GM19438 (cell line): ENCODE measurements at regions not wholly inside any gene's neighbourhood (a gene's known extent, or its start where the extent isn't known, plus 50 kb on each side); places are given as distances from the start of the nearest gene placed in this dataset.

Experiments used
- ATAC-seq: cut with Tn5 transposase; IDR thresholded peaks from one replicate; pipeline ENCODE4 v1.9.1; 2021; ENCODE audit warnings: low read depth; ENCODE audit not compliant: unreplicated experiment

DNA sequence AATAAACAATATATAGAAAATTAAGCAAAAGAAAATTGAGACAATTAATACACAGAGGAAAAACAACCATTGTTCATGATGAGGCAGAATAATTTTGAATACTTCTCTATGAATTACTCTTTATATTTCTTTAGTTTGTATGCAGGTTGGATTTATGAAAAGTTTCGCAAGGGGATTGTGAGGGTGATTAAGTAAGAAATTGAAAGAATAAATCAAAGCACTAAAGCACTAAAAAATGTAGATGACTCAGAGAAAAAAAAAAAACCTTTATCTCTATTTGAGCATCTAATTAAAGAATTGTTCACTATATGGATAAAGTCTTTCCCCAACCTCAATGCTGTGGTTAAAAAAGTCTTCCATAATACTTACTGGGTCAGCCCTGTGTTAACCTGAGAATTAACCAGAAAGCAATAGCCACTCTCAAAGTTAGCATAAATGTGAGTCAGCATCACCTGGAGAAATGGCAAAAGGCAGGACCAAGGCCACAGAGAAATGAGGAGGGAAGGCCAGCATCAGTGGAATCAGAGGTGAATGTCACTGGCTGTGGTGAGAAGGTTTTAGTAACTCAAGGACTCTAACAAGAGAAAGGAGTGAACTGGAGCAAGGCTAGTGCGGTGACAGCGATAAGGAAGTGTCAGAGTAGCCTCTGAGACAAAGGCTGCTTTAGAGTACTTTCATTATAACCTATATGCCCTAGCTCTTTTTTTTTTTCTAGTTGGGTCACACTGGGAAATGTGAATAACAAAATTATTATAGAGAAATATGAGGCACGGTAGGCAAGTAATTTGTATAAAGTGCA lies 310.4 kb downstream of the KCNC2 start:
- ATAC-seq, result no peak

DNA sequence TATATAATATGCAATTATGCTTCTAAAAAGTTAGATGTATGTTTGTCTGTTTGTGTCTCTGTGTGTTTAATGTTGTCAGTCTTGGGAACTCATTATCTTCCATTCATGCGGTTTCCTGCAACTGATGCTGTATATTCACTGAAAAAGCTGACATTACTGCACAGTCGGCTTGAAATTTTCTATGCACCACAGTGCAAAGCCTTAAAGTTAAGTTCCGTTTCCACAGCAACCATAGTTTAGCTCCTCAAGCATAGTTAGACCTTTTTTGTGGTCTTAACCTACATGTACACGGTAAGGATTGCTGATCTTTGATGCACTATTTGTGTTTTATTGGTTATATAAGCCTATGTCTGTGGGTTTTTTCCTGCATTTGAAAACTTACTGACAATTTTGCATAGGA lies 309.4 kb downstream of the KCNC2 start:
- ATAC-seq, result no peak

DNA sequence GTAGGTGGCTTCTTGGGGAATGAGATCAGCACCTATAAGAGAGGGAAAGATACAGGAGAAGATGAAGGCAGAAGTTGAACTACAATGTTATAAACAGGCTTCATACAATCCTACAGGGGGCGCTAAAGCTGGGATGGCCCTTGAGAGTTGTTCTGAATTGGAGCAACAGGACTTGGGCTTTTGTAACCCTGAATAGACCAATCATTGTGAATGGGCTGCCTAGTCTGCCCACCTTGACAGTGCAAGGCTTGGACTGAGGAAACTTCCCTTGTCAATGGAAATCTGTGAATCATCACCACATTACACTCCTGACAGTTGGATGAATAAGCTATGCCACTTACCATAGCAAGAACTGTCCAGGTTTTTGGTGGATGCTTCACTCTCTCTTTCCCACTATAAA lies 306.1 kb downstream of the KCNC2 start:
- no peak for ATAC-seq

DNA sequence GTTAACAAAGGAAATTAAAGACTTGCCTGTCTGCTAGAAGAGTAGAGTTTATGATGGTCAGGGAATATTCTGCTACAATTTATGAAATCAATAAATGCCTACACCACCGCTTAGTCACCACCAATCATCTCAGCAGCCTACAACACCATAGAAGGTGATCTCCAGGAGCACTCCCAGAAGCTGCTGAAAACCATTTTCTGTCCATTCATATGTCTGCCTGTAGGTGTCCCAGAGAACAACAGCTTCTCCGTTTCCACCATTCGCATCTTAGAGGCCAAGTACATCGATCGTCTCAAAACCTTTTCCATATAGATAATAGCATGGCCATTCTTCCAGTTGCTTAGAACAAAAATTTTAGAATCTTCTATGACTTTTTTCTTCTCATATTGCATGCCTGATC lies 303.4 kb downstream of the KCNC2 start:
- no peak for ATAC-seq

DNA sequence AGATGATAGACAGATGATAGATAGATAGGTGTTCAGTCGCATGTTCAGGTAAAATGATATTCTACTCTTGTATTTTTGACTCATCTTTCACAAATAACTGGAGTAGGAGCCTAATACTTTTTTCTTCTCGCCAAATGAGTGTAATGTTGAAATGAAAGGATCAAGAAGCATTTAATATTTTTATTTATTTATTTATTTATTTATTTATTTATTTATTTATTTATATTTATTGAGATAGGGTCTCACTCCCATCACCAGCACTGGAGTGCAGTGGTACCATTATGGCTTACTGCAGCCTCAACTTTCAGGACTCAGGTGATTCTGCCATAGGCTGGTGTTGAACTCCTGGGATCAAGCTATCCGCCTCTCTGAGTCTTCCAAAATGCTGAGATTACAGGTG lies 298.8 kb downstream of the KCNC2 start:
- ATAC-seq, result no peak

DNA sequence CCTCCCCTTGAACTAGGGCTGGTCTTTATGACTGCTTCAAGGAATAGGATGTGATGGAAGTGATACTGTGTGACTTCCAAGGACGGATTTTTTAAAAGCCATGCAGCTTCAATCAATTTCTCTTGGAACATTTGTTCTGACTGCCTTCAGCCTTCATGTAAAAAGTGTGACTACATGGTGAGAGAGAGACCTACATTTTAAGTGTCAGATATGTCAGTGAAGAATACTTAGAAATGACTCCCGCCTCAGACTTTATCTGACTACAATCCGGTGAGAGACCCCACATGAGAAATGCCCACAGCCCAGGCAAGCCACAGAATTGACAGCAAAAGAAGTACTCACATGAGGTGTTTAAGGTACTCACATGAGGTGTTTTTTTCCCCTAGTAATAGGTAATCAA lies 295.3 kb downstream of the KCNC2 start:
- no peak for ATAC-seq

DNA sequence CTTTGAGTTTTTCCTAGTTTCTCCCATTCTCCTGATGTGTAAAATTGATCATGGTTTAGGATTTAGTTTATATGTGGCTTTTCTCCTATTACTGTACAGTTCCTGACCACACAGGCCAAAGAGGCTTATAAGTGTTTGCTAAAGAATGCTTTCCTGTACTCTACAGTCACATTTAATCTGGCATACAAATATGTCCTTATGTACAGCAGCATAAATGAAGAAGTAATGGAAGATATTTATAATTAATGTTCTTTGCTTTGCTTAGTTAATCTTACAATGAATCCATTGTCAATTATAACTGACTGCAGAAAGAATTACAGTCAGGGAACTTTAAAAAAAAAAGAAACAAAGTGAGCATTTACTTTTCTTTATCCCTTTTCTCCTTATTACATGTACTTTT lies 293.9 kb downstream of the KCNC2 start:
- no peak for ATAC-seq

DNA sequence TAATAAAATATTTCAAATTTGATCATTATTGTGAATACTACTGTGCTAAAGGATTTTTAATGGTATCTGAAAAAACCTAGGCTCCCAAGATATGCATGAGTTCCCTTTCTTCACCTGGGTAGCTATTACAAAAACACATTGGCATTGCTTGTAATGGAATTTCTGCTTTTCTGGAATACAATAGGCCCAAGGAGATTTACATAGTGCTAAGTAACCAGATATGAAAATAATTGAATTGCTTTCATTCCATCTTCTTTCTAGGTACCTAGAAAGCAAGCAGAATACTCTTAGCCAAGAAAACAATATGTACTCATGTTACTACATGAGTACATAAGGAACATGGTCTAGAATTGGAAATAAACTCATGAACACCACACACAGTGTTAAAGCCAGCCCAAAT lies 291.9 kb downstream of the KCNC2 start:
- ATAC-seq, result no peak

DNA sequence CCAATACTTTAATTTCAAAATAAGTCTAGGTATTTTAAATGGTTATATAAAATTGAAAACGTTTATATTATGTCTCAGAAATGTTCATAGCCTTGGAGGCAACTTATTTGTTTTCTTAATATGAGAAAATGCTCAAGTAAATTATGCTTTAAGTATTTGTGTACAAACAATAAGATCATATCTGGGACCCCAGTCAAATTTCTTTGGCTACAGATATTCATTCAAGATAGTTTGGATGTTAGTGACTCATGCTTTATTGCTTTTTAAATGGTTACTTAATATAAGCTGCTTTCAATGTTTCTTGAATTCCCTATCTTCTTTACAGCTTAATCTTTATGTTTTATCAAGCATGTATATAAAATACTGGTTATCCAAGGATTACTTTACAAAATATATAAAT lies 291.3 kb downstream of the KCNC2 start:
- ATAC-seq, result no peak

DNA sequence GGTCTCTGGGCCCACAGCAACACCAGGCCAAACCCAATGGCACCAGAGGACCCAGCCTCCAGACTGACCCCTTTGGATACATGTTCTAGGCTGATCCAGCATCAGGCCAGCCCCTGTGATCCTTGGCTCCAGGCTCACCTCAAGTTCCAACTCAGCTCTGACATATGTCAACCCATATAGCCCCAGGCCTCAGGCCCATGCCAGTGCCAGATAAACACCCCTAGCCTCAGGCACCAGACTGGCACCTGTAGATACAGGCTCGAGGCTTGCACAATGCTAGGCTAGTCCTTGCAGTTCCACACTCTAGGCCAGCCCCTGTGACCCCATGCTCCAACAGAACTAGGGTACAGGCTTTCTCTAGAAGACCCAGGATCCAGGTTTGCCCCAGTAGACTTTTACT lies 287.5 kb downstream of the KCNC2 start:
- no peak for ATAC-seq

DNA sequence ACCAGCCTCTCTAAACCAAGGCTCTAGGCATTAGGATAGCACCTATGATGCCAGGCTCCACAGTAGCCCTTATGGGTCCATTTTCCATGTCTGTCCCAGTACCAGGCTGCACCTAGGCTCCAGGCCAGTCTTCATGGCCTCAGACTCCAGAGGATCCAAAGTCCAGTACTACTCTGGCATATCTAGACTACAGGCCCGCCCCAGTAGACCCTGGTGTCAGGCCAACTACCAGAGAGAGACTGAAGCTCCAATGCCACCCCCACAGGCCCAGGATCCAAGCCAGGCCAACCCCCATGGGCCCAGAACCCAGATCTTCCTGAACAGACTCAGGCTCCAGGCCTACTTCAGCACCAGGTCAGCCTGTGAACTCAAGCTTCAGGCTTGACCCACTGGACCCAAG lies 287.0 kb downstream of the KCNC2 start:
- no peak for ATAC-seq

DNA sequence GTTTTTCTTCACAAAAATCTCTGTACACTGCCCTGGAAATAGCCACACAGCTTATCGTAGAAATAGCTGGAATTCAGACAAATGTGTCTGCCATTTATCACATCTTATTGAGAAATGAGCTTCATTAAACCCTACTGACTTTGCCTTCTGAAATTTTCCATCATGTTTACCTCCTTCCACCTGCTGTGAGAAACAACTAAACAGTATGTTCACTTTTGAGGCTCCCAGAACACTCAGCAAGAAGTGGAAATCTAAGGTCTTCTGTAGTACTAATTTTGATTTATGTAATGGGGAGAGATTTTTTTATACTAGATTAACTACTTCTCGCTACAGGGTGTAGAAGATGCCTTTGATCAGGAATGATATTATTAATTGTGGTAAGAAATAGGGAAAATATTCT lies 268.0 kb downstream of the KCNC2 start:
- no peak for ATAC-seq

DNA sequence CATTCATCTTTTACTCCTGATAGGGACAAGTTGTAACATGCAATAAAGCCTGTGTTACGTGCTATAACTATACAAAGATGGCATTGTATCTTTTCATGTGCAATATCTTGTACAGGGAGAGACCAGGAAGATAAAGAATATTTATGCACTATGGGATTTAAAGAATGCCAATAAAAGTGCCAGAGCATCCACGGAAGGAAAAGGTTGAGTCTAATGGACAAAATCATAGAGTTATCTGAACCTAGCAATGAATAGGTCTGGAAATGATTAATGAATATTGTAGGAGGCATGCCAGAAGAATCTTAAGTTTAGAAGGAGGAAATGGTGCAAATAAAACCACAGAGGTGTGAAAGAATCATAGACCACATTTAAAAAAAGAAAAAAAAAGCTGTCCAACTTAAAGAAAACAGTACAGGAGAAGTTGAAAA lies 263.9 kb downstream of the KCNC2 start:
- ATAC-seq, result no peak

DNA sequence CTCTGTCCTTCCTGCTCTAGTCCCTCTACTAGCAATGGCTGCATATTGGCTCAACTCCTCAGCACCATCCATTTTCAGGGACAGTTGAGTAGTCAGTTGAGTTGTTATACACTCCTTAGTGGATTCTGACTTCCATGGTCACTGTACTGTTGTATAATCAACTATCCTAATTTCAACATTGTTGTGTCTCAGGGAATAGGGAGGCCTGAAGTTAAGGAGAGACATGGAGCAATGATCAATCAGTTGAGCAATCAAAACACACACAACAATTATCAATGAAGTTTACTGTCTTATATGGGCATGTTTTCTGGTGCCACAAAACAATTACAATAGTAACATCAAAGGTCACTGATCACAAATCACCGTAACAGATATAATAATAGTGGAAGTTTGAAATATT lies 255.9 kb downstream of the KCNC2 start:
- ATAC-seq, result no peak

DNA sequence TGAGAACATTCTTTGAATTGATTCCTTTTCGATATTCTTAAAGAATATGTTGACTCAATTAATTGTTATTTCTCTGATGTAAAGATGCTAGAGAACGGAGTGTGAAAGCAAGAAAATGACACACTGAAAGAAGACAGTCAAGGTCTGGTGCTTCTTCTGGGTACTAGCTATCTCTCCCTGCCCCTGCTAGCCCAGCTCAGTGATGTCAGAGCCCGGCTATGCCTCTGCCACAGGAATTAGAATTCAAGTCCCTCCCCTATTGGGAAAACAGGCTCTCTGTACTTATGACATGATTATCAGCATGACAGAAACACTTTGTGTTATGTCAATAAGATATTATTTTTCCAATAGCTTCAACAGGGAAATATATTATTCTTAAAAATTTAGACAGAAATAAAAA lies 252.4 kb downstream of the KCNC2 start:
- ATAC-seq, result no peak

DNA sequence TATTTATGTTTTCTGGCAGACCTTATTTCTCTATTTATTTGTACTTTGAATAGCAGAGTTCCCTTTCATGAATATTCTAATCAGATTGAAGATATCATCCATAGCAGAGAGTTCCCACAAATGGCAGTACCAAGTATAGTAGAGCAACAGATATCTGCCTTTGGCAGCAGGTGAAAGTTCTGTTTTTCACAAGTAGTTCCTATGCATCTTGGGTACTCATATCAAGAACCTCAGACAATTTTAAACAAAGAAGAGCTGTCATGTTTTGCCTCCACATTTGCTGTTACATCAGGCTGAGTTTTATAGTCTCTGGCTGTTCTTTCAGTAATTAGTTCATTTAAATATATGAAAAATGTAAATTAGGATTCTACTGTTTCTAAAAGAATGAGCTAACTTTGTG lies 252.0 kb downstream of the KCNC2 start:
- ATAC-seq, result no peak

DNA sequence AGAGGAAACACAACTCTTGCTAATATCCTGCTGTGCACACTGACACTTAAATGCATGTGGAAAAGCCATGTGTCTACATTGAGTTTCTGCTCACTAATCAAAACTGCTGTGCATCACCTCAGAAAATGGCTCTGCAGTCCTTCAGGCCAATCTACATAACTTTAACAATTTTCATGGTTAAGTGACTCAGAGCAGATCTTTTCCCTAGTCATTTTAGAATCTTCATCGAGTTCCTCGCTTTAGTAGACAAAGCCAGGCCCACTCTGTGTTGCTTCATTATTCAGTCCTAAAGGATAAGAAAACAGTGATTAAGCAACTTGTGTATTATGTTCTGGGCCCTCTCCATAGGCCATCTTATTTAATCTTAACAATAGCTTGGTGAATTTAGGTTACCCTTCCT lies 250.0 kb downstream of the KCNC2 start:
- no peak for ATAC-seq

DNA sequence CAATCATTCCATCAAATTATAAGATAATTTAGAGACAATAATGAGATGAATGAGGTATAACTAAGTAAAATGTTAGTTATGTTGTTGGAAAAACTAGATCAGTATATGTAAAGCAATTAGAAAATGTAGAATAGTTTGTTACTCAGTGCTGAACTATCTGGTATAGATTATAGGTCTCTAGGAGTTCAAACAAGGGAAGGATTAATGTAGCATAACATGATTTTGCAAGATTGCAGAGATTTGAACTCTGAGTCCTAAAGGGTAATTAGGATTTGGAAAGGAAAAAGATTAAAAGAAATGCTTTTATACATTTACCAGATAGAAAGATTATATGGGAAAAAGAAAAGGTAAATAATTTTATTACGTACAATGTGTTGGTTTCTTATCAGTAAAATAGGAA lies 246.3 kb downstream of the KCNC2 start:
- ATAC-seq, result no peak

DNA sequence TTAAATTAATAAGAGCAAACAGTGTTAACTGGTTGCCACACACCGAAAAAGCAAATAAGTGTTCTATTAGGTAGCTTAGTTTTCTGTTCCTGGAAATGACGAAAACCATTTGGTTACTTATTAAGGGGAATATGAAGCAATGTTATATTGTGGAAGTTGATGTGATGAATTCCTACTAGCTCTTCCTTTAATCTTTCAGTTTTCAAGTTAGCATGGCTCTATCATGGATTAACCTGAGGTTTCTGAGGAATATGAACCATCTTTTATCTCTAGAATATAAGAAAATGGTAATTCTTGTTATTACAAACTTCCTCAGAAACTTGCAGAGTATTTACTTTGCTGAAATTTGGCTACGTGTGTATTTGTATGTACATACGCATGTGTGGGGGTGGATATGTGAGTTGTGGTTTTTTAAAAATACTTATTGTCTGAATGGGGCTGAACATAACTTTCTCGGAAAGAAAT lies 245.7 kb downstream of the KCNC2 start:
- no peak for ATAC-seq

DNA sequence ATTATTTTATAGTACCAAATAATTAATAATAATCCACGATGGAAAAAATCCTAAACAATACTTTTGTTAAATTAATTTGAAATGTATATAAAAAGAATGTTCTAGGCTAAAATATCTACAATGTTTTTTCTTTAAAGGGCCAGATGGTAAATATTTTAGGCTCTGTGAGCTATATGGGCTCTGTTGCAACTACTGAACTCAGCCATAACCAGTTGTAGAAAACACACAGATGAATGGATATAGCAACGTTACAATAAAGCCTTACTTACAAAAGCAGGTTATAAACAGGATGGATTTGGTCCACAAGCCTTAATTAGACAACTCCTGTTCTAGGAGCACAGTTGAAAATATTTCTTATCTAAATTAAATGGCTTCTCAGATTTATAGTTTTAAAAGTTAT lies 245.2 kb downstream of the KCNC2 start:
- ATAC-seq, result no peak

DNA sequence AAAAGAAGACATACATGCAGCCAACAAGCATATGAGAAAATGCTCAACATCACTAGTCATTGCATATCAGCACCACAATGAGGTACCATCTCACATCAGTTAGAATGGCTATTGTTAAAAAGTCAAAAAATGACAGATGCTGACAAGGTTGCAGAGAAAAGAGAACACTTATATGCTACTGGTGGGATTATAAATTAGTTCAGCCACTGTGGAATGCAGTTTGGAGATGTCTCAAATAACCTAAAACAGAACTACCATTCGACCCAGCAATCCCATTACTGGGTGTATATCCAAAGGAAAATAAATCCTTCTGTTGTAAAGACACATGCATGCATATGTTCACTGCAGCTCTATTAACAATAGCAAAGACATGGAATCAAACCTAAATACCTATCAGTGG lies 238.4 kb downstream of the KCNC2 start:
- ATAC-seq, result no peak

DNA sequence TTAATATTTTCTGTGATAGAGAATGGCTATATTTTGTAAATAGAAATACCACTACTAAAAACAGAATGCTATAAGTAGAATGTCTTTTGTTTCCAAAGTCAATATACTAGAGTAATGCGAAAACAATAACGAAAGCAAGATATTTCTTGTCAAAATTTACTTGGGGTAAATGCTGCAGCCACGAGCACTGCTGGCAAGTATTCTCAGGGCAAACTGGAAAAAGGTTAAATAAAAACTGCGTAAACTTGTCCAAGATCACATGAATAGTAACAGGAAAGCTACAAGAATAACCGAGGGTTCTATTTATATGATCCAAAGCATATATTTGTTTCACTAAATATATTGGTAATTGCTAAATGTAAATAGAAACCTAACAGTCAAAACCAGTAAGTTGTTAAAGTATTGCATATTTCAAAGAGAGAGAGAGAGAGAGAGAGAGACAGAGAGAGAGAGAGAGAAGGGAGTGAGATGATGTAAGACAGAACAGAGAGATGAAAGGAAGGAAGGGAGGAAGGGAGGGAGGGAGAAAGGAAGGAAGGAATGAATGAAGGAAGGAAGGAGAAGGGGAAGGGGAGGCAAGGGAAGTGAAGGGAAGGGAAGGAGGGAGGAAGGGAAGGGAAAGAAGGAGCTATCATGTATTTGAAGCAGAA lies 231.7 kb downstream of the KCNC2 start:
- ATAC-seq, result no peak
